Right lung (tissue), 2 donors: ENCODE measurements at regions not wholly inside any gene's neighbourhood (a gene's known extent, or its start where the extent isn't known, plus 50 kb on each side); places are given as distances from the start of the nearest gene placed in this dataset.
"Not testable (repeated sequence)": the region's sequence is repeated elsewhere in the genome, so short reads cannot be mapped to it uniquely, and the experiment has no call there.

Experiments used
- DNase-seq, 2 donors: peaks; one replicate each; pipeline ENCODE4 v3.0.0-alpha.2; 2013

DNA sequence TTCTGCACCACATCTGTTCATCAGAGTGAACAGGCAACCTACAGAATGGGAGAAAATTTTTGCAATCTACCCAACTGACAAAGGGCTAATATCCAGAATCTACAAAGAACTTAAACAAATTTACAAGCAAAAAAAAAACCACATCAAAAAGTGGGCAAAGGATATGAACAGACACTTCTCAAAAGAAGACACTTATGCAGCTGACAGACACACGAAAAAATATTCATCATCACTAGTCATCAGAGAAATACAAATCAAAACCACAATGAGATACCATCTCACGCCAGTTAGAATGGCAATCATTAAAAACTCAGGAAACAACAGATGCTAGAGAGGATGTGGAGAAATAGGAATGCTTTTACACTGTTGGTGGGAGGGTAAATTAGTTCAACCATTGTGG lies 59.1 kb upstream of the UBE2E2 start:
- DNase-seq = not testable (repeated sequence)

DNA sequence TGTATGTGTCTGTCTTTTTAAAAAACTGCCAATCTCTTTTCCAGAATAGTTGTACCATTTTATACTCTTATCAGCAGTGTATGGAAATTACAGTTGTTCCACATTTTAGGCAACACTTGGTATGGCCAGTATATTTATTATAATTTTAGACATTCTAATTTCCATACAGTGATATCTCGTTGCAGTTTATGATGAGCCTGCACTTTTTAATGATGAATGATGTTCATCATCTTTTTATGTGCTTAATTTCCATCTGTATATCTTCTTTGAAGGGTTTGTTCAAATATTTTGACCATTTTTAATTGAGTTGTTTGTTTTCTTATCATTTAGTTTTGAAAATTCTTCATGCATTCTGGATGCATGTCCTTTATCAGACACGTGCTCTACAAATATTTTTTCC lies 57.0 kb upstream of the UBE2E2 start:
- DNase-seq = no peak

DNA sequence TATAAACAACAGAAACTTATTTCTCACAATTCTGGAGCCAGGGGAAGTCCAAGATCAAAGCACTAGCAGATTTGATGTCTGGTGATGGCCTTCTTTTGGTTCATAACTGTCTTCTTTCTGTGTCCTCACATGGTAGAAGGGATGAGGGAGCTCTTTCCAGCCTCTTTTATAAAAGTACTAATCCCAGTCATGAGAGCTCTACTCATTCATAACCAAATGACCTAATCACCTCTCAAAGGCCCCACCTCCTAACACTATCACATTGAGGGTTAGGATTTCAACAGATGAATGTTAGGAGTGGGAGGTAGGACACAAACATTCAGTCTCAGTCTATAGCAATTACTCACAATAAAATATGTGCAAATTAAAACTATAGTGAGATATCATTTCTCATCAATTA lies 50.1 kb upstream of the UBE2E2 start:
- no peak for DNase-seq
